Muscle of leg (tissue), 3 donors: ENCODE measurements at regions not wholly inside any gene's neighbourhood (a gene's known extent, or its start where the extent isn't known, plus 50 kb on each side); places are given as distances from the start of the nearest gene placed in this dataset.

Source experiments
- DNase-seq: peaks from one replicate; pipeline ENCODE4 v3.0.0; 2013
- H3K27ac ChIP-seq: one replicate; pipeline ENCODE4 v1.5.1; 2013; ENCODE audit warnings: mild to moderate bottlenecking, low read length, control low read depth
- H3K27me3 ChIP-seq: one replicate; pipeline ENCODE4 v1.6.1; 2013; ENCODE audit warnings: low read length; ENCODE audit not compliant: control insufficient read depth, insufficient read depth
- H3K36me3 ChIP-seq: one replicate; pipeline ENCODE4 v1.6.1; 2013; ENCODE audit warnings: low read length; ENCODE audit not compliant: control insufficient read depth, insufficient read depth
- H3K4me1 ChIP-seq: one replicate; pipeline ENCODE4 v1.6.1; 2013; ENCODE audit warnings: low read length; ENCODE audit not compliant: control insufficient read depth, insufficient read depth
- H3K4me3 ChIP-seq: one replicate; pipeline ENCODE4 v1.5.1; 2013; ENCODE audit warnings: low read length, control low read depth
- H3K9me3 ChIP-seq: replicated peaks from 2 replicates; pipeline ENCODE4 v1.6.1; 2013; ENCODE audit warnings: low read depth, low read length; ENCODE audit not compliant: control insufficient read depth
- WGBS: methylation state at CpG from one replicate; pipeline ENCODE4 v1.1.5; 2013; ENCODE audit warnings: missing lambda C conversion rate; ENCODE audit not compliant: insufficient coverage; 5-methylcytosine and 5-hydroxymethylcytosine counted together

DNA sequence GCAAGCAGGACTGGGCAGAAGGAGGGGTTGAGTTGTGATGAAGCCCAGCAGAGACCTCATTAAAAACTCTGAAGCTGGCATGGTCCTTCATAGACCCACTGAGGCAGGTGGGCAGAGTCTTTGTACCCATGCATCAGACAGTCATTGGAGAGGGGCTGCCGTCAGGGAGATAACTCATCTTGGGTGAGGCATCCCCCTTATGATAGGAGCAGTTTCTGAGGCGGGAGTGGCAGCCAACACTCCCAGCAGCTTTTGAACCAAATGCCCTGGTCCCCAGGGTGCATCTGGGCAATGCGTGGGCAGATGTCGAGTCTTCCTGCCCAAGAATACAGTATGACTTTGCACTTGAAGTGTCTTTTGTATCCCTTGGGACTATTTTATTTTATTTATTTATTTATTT, 68.1 kb downstream of the HTR5A start:
- DNase-seq = no peak
- Histone ChIP-seq H3K36me3 (no peaks in the 10 kb centered on the region), H3K4me1 (no peaks in the 10 kb centered on the region), H3K4me3 (no peak overlapping the region), H3K9me3 (no peaks in the 10 kb centered on the region), H3K27me3 (peaks cover 3% of the 10 kb centered on the region), H3K27ac (no peak overlapping the region)
- 72% methylated on average over 2 of the region's 4 CpGs for WGBS

DNA sequence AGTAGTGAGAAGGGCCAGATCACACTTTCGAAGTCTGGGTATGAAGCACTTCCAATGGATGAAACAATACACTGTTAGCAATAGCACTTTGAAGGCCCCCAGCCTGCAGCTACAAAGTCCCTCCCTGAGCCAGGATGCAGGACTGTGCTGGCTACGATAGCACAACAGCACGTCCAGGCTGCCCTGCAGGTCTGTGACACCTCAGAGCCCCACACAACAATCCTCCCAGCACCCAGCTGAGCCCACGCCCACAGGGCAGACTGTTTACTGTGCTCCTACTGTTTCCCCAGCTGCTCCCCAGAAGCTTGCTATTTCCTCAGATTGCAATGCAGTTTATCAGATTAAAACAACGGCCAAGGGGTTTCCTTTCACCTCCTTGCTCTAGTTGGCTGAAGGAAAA, 71.4 kb downstream of the HTR5A start:
- WGBS = 15% methylated on average over 4 of the region's 5 CpGs
- Histone ChIP-seq H3K4me1 (no peaks in the 10 kb centered on the region), H3K27me3 (peaks cover 9% of the 10 kb centered on the region)

DNA sequence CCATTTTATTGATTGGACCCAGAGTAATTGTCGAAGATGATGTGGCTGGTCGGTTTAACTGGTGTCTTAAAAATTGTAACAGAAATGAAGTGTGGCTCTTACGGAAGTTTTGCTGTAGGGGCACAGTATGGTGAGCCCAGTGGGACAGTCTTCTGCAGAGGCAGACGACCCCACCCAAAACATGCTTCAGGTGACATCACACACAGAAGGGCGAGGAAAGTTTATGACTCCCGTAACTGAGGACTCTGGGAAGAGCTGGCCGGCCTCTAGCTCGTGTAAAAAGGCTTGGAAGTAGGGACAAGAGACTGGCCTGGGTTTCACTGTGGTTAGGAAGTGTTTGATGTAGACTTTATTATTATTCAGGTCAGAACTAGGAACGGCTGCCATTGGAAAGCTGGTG, 73.3 kb downstream of the HTR5A start:
- 45% methylated on average over 6 of the region's 9 CpGs for WGBS
- no peaks in the 10 kb centered on the region for H3K36me3 ChIP-seq
- no peaks in the 10 kb centered on the region for H3K9me3 ChIP-seq
- peaks cover 9% of the 10 kb centered on the region for H3K27me3 ChIP-seq
- H3K4me3 ChIP-seq = no peak overlapping the region
- no peak for DNase-seq
- no peak overlapping the region for H3K27ac ChIP-seq
- no peaks in the 10 kb centered on the region for H3K4me1 ChIP-seq

More for the DNA sequence above, 71.4 kb downstream of the HTR5A start:
- no peak for DNase-seq
- Histone ChIP-seq H3K9me3 (no peaks in the 10 kb centered on the region), H3K4me3 (no peak overlapping the region), H3K27ac (no peak overlapping the region), H3K36me3 (no peaks in the 10 kb centered on the region)

DNA sequence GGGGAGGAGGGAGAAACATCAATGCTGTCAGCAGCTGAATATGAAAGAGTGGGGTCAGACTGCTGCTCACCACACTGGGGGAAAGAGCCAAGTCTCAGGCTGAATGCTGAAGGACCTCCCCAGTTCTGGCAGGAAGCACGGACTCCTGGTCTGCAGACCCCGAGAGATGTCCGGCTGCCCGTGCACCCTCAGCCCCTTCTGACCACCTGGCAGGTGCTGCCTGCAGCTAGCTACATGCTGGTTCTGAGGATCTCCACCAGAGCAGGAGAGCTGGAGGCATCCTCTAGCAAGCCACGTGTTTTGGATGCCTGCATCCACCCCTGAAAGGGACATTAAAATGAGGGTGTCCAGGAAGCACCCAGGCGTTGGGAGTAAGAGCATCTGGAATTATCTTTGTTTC, 74.2 kb downstream of the HTR5A start:
- H3K27ac ChIP-seq = no peak overlapping the region
- DNase-seq = no peak
- H3K9me3 ChIP-seq = no peaks in the 10 kb centered on the region
- no peaks in the 10 kb centered on the region for H3K36me3 ChIP-seq
- H3K27me3 ChIP-seq = peaks cover 9% of the 10 kb centered on the region
- H3K4me1 ChIP-seq = no peaks in the 10 kb centered on the region
- no peak overlapping the region for H3K4me3 ChIP-seq
- 44% methylated on average over 4 of the region's 6 CpGs for WGBS

DNA sequence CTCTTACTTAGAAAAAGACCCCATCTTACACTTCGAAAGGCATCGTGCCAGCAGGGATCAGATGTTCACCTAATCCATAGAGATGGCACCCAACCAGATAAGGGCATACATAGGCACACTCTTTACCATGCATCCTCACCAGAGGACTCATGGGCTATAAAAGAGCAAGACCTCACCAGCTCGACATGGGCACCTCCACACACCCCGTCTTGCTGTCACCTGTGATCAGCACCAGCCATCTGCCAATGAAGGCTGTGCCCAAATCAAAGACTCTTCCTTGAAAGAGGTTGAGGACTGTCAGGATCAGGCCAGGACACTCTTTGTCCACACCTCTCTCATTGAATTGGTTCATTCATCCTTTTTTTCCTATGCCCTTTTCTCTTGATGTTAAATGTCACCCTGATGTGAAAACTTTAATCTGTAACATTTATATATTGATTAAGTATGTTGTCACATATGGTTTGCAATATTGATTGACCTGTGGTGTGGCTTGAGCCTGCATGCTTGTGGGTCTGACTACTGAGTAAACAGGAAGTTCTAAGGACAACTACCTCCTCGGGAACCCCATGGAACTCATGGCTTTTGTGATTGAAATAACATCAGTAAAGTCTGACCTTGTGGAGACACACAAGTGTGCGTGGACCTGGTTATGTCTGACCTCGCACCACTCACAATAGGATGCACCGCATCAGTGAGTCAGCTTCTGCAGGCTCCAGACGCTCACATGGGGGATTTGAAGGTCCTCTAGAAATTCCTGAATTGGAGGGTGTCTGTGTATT, 75.5 kb downstream of the HTR5A start:
- 65% methylated on average over 6 of the region's 9 CpGs for WGBS
- Histone ChIP-seq H3K4me1 (no peaks in the 10 kb centered on the region), H3K9me3 (no peaks in the 10 kb centered on the region), H3K27me3 (peaks cover 7% of the 10 kb centered on the region), H3K4me3 (no peak overlapping the region), H3K36me3 (no peaks in the 10 kb centered on the region), H3K27ac (no peak overlapping the region)
- DNase-seq = no peak

DNA sequence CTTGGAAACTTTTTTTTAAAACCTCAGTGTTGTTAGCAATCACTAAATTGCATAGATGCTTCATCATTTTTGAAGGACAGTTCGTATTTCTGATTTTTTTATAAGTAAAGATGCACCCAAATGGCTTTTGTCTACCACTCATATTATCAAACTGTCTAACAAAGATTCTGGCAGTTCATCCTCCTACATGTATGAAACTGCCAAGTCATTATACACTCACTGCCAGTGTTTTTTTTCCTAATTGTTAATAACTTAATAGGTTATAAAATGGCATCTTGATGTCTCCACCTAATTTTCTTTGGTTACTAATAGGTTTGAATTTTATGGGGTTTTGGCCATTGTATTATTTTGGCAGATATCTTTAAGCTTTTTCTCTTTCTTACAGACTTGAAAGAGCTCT, 77.0 kb downstream of the HTR5A start:
- DNase-seq = no peak
- Histone ChIP-seq H3K9me3 (no peaks in the 10 kb centered on the region), H3K4me1 (no peaks in the 10 kb centered on the region), H3K36me3 (no peaks in the 10 kb centered on the region), H3K27me3 (peaks cover 7% of the 10 kb centered on the region), H3K4me3 (no peak overlapping the region), H3K27ac (no peak overlapping the region)
- no CpG with 5 or more reads among the region's 1 CpG for WGBS

DNA sequence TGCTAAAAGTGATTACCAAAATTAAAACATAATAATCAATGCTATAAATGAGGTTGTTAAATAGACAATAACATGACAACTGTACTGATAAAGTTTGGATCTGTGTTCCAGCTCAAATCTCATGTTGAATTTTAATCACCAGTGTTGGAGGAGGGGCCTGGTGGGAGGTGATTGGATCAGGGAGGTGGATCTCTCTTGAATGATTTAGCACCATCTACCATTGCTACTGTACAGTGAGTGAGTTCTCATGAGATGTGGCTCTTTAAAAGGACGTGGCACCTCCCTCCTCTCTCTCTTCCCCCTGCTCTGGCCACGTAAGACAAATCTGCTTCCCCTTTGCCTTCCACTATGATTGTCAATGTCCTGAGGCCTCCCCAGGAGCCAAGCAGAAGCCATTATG, 77.5 kb downstream of the HTR5A start:
- Histone ChIP-seq H3K4me3 (no peak overlapping the region), H3K36me3 (no peaks in the 10 kb centered on the region), H3K27me3 (peaks cover 7% of the 10 kb centered on the region), H3K27ac (no peak overlapping the region), H3K4me1 (no peaks in the 10 kb centered on the region), H3K9me3 (no peaks in the 10 kb centered on the region)
- 0% methylated on average over 1 of the region's 2 CpGs for WGBS
- DNase-seq = no peak

DNA sequence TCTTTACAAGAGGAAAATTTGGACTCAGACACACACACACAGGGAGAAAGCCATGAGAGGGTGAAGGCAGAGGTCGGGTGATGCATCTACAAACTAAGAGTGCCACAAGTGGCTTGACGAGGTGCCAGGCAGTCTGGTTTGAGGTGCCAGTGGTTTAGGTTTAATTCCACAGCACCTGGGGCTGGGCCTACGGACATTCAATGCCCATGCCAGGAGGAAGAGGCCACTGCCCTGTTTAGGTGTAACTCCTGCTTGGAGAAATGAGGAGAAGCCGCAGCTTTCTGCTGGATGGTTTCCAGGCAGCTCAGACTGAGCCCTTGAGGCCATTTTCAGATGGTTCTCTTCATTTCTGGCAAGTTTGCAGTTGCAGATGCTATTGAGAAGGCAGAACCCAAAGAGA, 83.6 kb downstream of the HTR5A start:
- Histone ChIP-seq H3K9me3 (no peaks in the 10 kb centered on the region), H3K4me1 (no peaks in the 10 kb centered on the region), H3K4me3 (no peak overlapping the region), H3K27ac (no peak overlapping the region), H3K27me3 (no peaks in the 10 kb centered on the region), H3K36me3 (no peaks in the 10 kb centered on the region)
- no peak for DNase-seq
- 60% methylated on average over 4 of the region's 4 CpGs for WGBS

DNA sequence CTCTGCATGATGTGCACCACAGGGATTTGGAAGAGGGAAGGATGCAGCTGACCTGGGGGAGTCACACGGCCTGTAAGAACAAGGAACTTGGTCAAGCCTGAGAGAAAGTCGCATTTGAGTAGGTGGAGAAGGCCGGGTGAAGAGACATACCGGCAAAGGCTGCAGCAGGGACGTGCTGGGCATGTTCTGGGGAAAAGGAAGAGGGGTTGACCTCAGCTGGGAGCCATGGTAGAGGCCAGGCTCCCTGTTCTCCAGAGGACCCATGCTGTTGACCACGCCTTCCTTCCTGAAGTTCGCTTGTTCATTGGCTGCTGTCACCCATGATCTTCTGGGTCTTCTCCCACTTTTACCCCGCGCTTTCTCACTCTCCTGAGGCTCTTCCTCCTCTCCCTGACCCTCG, 84.5 kb downstream of the HTR5A start:
- H3K36me3 ChIP-seq = no peaks in the 10 kb centered on the region
- no peaks in the 10 kb centered on the region for H3K4me1 ChIP-seq
- WGBS = 82% methylated on average over 5 of the region's 10 CpGs
- no peak overlapping the region for H3K4me3 ChIP-seq
- no peaks in the 10 kb centered on the region for H3K27me3 ChIP-seq
- H3K9me3 ChIP-seq = no peaks in the 10 kb centered on the region
- DNase-seq = no peak
- H3K27ac ChIP-seq = no peak overlapping the region

DNA sequence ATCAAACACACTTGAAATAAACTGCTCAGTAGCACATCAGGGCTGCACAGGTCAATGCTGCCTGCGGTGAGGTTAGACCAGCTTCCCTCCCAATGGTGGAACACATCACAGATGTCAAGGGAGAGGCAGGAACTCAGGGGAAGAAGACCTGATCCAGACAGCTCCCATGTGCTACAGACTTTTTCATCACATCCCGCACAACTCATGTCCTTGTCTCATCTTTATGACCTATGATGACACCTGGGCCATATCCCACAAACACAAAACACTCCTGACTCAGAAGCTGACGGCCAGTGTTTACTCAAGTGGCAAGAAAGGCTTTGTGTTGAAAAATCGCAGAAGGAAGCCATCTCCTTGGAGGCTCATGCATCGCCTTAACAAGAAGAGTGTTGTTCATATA, 91.6 kb downstream of the HTR5A start:
- Histone ChIP-seq H3K36me3 (no peaks in the 10 kb centered on the region), H3K4me1 (no peaks in the 10 kb centered on the region), H3K9me3 (no peaks in the 10 kb centered on the region), H3K27ac (no peak overlapping the region), H3K4me3 (no peak overlapping the region), H3K27me3 (no peaks in the 10 kb centered on the region)
- no CpG with 5 or more reads among the region's 5 CpGs for WGBS
- DNase-seq = no peak

DNA sequence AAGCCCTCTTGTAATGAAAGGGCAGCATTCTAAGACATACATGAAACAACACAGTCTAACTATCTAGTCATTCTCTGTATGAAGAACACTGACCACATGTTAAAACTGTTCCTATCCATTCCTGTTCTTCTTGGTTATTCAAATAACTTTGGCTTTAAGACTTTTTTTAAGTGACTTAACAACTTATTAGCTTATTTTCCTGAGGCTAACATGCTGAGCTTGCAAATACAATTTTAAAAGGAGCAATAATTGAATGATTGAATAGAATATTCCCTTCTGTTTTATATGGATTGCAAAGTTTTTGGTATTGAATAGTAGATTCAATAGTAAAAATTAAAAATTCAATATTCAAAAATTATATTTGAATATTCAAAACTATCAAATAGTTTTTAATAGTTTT, 92.3 kb downstream of the HTR5A start:
- Histone ChIP-seq H3K4me3 (no peak overlapping the region), H3K4me1 (no peaks in the 10 kb centered on the region), H3K27me3 (no peaks in the 10 kb centered on the region)

More for the DNA sequence above, 92.3 kb downstream of the HTR5A start:
- Histone ChIP-seq H3K9me3 (no peaks in the 10 kb centered on the region), H3K27ac (no peak overlapping the region), H3K36me3 (no peaks in the 10 kb centered on the region)
- DNase-seq = no peak
